ENCODE measurements at regions not wholly inside any gene's neighbourhood (a gene's known extent, or its start where the extent isn't known, plus 50 kb on each side); places are given as distances from the start of the nearest gene placed in this dataset.
A peak's percentile ranks its signal among the peaks of the same experiment; 100 is the strongest.
"Not testable (repeated sequence)": the region's sequence is repeated elsewhere in the genome, so short reads cannot be mapped to it uniquely, and the experiment has no call there.

DNA sequence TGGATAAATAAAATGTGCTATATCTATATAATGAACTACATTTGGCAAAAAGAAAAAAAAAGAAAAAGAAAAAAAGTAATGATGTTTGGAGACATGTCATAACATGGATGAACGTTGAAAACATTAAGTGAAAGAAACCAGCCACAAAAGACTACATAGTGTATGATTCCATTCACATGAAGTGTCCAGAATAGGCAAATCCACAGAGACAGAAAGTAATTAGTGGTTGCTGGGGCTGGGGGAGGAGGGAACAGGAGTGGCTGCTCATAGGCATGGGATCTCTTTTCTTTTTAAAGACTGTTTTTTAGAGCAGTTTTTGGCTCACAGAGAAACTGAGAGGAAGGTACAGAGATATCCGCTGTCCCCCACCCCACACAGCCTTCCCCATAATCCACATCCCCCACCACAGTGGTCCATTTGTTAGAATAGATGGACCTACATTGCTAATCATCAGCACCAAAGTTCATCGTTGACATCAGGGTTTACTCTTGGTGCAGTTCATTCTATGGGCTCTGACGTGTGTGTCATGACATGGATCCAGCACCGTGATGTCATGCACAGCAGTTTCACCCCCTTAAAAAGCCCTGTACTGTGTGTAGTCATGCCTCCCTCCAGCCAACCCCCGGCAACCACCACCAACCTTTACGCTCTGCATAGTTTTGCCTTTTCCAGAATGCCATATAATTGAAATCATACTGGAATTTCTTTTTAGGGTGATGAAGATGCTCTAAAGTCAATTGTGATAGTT, 240.9 kb upstream of the RREB1 start:
- no peak for DNase-seq (ENCODE audit: low read depth in 2 of 2)

DNA sequence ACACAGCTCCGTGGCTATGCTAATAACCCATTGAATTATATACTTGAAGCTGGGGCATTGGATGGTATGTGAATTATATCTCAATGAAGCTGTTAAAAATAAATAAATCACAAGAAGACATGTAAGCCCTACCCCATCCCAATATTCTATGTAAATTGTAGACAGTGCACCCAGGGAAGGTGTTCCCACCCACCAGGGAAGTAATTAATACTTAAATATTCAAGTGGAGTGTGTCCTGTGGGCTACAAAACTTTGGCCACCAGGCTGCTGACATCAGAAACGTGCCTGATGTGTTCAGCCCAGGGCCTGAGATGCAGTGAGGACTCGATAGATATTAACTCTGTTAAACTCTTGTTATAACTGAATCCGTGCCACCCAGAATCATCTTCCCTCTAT, 240.4 kb upstream of the RREB1 start:
- no peak for DNase-seq (ENCODE audit: low read depth in 2 of 2)

DNA sequence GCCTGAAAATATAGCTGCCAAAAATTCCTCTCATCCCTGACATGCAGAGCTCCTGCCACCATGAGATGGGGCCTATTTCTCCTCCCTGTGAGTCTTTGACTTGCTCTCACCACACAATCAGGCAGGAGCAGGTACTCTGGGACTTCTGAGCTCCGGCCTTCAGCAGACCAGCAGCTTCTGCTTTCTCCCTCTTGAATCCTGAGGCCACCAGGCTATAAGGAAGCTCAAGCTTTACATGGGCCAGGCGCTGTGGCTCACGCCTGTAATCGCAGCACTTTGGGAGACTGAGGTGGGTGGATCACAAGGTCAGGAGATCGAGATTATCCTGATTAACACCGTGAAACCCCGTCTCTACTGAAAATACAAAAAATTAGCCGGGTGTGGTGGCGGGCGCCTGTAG, 238.7 kb upstream of the RREB1 start:
- no peak for DNase-seq (ENCODE audit: low read depth in 2 of 2)

DNA sequence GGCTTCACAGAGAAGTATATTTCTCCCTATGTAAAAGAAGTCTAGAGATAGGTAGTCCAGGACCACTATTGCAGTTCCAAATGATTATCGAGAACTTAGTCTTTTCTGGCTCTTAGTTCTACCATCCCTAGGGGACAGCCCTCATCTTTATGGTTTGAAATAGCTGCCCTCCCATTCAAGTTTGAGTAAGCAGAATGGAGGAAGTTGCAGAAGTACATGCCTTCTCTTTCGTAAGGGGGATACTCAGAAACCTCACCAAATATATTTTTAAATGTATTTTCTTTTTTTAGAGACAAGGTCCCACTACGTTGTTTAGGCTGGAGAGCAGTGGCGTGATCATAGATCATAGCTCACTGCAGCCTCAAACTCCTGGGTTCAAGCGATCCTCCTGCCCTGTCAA, 236.8 kb upstream of the RREB1 start:
- no peak for DNase-seq (ENCODE audit: low read depth in 2 of 2)

DNA sequence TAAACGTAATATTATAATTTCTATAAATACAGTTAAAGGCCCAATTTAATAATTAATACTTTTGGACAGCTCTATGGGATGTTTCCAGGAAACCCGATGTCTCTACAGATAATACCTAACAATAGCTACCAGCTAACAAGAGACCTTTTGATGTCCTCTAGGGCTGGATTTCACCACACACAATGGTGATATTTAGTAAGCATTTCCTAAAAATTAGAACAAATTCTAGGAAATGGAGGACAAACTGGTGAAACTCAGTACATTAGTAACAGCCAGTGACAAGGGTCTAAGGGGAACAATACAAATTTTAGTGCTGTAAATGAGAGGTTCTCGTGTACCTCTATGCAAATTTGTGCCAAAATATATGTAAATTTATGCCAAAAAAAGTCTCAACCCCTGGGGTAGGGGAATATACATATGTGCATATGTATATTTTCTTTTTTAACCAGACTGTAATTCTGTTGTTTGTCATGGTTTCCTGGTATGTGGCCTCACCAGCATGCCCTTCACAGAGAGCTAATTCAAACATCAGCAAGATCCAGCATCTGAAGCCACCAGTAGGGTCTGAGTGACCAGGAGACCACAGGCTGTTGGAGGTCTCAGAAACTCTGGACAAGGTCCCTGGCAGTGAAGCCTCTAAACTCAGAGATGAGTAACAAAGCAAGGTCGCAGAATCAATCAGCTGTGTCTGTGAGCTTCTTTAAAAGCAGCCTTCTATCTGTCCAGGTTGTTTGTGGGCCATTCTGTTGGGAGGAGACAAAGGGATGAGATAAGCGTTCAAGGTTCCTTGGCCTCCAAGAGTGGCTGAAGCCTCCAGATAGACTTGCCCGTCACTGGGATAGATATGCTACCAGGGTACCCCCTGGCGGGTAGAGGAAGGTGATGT, 235.1 kb upstream of the RREB1 start:
- no peak for DNase-seq (ENCODE audit: low read depth in 2 of 2)

DNA sequence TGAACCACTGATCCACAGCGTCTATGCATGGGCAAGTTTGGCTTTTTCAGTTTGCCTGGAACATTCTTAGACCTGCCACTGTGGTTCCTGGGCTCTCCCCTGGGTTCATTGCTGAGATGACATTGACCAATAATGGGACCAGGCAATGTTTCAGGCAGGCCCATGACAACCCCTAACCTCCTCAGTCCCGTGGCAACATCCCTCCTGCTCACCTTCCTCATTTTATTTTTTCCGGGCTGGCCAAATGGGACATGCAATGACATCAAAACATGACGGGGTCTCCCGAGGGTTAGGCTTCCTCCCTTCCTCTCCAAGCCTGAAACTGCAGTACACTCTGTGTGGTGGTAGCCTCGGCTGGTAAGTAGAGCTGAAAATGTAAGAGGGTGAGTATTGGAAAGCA, 234.0 kb upstream of the RREB1 start:
- DNase-seq (ENCODE audit: low read depth in 2 of 2) = no peak

DNA sequence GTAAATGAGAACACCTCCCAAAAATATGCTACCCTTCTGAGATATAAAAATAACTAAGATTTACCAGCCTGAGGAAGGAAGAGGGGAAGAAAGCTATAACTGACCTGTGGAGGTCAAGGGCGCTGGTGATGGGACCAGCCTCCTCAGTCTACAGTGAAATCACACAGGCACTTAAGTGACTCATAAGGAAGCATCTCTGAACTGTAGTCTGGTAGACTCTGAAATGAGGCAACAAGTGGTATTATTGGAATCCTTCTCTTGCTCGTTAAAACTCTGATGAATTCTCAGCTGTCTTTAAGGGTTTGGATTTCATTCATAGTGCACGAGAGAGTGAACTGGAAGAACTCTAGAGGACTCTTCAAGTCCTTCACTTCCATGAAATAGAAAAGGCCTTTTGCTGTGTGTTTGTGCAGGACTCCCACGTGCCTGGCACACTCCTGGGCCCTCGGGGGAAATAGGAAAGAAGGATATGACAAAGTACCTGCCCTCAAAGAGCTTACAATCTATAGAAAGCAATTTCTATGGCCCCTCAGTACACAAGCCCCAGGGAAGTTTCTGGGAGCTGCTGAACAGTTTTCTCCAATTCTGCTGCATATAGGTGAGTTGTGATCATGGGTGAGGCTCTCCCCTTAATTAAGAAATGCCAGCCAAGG, 231.8 kb upstream of the RREB1 start:
- DNase-seq (ENCODE audit: low read depth in 2 of 2) = peak; percentile 44 to 53

DNA sequence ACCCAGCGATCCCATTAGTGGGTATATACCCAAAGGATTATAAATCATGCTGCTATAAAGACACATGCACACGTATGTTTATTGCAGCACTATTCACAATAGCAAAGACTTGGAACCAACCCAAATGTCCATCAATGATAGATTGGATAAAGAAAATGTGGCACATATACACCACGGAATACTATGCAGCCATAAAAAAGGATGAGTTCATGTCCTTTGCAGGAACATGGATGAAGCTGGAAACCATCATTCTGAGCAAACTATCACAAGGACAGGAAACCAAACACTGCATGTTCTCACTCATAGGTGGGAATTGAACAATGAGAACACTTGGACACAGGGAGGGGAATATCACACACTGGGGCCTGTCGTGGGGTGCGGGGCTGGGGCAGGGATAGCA, 230.0 kb upstream of the RREB1 start:
- DNase-seq (ENCODE audit: low read depth in 2 of 2) = not testable (repeated sequence)

DNA sequence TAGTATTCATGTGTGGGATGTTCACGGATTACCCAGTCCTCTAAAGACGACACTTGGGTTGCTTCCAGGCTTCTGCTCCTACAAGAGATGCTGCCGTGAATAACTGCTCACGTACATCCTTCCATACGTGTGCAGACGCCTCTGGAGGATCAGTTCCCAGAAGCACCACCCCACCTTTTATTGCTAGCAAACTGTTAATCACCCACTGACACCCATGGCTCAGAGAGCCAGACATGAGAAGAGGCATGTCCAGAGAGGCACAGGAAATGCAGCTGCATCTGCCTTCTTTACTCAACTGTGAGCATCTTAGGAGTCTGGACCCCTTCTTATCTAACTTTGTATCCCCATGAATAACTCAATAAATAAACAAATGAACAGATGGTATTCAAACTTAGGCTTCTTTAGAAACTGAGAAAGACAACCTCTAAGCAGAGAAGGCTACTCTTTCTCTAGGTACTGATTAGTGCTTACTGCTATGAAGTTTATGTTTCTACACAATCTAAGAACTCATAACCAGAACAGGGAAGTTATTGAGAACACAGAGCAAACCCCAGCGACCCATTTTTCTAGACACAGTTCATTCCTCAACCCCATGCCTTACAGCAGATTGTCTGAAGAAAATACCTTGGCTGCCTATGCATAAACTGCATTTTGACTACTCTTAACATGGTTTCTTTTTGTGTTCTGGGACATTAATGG, 228.7 kb upstream of the RREB1 start:
- DNase-seq (ENCODE audit: low read depth in 2 of 2) = no peak

DNA sequence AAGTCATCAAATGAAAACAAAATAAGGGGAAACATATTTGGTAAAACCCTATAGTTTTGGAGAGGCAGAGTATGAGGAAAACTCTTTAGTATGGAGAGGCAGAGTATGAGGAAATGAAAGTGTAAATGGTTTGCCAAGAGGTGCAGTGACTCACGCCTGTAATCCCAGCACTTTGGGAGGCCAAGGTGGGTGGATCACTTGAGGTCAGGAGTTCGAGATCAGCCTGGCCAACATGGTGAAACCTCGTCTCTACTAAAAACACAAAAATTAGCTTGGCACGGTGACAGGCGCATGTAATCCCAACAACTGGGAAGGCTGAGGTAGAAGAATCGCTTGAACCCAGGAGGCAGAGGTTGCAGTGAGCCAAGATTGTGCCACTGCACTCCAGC, 228.2 kb upstream of the RREB1 start:
- DNase-seq (ENCODE audit: low read depth in 2 of 2) = not testable (repeated sequence)

DNA sequence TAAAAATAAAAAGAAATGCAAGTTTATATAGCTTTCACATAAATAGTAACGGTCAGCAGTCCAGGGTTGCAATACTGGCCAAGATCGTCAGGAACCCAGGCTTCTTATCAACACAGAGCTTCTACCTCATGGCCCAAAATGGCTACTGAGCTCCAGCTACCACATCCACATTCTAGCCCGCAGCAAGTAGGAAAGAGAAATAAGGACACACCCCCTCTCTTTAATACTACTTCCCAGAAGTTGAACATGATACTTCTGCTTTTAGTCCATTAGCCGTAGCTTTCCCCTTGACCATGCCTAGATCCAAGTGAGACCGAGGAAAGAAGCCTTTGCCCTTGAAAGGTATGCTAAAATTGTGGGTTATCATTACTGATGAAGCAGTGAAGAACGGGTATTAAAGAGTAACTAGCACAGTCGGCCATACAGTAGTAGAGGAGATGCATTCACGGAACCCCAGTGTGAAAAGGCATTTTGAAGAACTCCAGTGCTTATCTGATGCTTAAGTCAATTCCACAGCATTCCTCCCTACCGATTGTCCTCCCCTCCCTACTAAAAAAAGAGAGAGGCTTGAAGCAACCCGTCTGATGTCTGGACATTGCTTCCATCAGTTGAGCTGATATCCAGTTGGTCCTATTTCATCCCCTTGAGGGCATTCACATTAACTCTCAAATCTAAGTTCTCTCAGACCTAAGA, 226.9 kb upstream of the RREB1 start:
- no peak for DNase-seq (ENCODE audit: low read depth in 2 of 2)

DNA sequence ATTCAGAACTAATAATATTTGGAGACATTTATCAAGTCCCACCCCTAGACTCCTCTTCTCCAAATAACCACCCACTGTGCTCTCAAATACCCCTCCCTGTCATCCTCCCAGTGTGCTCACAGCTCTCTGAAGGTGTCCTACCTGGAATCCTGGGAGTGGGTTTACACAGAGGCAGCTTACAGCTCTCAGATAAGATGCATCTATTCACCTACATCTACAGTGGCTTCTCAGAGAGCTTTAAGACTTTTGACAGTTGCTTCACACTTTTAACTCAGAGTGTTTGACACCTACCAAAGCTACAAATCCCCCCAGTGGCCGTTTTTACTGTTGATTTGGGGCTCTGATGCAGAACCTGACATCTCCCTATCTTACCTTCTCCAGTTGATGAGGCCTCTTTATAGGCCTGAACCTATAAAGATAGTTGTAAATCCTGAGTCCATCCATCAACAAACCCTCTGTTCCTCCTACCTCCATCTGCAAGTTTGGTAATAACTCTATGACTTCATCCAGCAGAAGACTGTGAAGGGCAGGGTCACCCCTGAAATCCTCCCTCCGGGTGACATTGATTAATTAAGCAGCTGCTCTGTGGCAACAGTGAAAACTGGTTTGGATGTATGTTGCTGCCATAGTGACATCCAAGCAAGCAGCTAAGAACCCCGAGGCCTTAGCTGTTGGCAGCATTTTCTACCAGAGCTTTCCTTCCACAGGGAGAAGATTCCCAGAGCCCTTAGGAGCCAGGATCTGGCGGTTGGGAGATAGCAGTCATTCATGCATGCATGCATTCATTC, 226.1 kb upstream of the RREB1 start:
- no peak for DNase-seq (ENCODE audit: low read depth in 2 of 2)

DNA sequence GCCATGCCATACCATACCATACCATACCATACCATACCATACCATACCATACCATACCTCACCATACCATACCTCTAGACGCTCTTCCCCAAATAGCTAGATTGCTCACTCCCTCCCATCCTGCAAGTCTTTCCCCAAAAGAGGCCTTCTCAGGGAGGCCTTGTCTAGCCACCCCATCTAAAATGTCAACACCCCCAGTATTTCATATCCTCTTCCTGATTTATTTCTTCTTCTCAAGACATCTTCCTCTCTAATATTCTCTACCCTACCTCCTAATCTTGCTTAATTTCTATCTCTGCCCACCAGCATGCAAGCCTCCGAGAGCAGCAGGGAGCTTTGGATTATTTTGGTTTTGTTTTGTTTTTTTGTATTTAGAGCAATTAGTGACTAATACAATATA, 225.2 kb upstream of the RREB1 start:
- no peak for DNase-seq (ENCODE audit: low read depth in 2 of 2)

DNA sequence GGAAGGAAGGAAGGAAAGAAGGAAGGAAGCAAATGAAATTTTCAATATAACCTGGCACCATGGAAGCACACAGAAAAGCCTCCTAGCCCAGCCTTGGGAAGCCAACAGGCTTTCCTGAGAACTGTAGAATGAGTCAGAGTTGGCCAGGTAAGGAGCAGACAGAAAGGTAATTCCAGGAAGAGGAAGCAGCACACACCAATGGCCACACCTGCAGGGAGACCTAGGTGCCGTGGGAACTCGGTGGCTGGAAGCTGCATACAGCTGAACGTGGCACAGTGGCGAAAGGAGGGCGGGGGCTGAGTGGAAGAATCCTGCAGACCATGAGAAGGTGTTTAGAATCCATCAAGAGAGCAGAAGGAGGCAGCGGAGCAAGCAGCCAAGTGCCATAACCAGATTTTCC, 224.8 kb upstream of the RREB1 start:
- DNase-seq (ENCODE audit: low read depth in 2 of 2) = no peak

DNA sequence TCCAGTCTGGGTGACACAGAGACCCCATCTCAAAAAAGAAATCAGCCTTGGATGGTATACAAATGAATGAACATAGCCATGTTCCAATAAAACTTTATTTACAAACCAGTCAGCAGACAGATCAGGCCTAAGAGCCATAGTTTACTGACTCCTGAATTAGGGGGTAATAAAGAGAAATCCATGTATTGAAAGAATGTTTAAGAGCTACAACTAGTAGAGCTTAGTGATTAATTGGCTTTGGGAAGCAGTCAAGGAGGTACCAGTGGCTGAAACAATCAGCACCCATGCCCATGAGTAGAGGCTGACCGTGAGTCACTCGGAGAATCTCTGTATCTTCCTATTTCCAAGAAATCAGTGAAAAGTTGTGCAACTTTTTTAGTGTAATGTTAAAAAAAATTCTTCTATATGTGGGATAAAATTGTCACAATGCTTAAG, 223.6 kb upstream of the RREB1 start:
- DNase-seq (ENCODE audit: low read depth in 2 of 2) = no peak

DNA sequence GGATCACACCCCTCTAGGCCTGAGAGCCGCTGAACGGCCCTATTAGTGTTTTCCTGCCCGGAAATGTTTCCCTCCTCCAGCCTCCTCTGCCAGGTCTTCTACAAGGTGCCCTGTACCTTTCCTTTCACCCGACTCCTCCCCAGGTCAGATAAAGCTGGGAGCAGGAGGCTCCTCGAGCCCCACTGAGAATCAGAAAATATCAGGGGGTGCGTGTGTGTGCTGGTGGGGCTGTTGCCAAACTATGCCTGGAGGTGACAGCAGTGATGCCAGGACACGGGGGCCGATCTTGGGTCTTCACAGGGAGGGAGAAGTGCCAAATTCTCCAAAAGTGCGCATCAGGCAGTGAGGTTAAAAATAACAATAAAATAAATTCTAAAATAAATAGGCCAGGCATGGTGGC, 222.8 kb upstream of the RREB1 start:
- no peak for DNase-seq (ENCODE audit: low read depth in 2 of 2)

DNA sequence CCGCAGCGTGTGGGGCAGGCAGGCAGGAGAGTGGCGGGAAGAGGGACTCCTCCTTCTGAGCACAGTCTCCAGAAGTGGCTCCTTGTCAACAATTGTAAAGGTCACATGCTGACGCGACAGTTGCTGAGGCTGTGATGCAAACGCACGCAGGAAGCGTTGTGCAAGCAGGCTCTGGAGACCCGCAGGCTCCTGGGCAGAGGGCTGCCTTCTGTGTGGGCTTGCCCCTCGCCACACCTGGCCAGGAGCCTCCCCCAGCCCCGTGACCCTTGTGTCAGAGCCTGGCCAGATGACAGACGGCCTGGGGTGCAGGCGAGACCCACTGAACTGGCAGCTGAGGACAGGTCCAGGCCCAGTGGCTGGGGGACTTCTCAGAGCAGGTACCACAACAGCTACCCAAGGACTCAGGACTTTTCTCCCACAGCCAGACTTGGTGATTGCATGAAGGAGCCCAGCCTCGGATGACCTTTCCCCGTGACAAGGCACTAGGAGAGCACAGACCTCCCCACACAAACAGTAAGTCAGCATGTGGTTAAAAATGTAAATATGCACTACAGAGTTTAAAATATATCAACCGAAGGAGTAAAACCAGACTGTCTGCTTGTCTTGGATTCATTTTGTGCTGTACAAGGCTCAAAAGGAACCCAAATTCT, 222.1 kb upstream of the RREB1 start:
- DNase-seq (ENCODE audit: low read depth in 2 of 2) = no peak

DNA sequence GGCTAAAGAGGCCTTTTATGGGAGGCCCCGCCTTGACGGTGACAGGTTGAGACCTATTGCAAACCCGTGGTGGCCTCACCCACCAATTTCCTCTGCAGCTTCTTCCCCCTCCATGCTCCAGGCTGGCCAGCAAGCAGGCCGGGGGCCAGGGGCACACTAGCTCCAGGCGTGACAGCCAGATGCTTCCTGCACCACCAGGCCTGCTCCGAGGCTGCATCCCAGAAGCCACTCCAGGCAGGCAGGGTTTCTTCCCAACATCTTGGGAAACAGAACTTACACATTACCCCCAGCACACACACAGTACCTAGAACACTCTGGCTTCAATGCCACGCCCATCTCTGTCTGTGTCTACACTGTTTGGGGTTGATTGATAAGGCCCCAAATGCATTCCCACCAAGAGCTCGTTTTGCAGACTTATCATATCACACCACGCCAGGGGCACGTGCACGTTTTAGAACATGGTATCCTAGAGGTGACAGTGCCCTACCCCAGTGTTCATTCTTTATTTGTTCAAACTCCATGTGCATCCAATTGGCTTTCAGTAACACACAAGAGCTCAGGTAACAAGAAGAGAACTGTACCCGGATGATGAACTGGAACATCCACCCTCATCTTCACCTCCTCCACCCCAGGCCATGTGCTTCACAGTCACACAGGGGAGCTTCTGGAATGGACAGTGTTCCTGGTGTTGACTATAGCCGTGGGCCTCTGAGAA, 221.4 kb upstream of the RREB1 start:
- no peak for DNase-seq (ENCODE audit: low read depth in 2 of 2)

DNA sequence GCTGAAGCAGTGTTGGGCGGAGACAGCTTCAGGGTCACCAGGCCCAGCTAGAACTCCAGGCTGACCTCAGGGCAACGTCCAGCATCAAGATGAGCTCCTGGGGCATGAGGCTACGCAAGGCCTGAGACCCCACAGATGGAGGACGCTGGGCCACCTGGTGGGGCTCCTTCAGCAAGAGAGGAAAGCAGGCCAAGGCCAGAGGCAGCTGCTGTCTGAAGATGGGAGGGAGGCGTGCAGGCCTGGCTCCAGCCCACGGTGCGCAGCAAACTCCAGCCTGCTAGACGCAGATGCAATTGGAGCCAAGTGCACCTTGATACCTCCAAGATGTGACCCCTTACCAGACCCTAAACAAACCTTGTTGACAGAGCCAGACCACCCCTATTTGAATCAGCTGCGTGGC, 220.9 kb upstream of the RREB1 start:
- no peak for DNase-seq (ENCODE audit: low read depth in 2 of 2)

Data from fibroblast of skin of left biceps (primary cell).